ENCODE measurements at regions not wholly inside any gene's neighbourhood (a gene's known extent, or its start where the extent isn't known, plus 50 kb on each side); places are given as distances from the start of the nearest gene placed in this dataset.

DNA sequence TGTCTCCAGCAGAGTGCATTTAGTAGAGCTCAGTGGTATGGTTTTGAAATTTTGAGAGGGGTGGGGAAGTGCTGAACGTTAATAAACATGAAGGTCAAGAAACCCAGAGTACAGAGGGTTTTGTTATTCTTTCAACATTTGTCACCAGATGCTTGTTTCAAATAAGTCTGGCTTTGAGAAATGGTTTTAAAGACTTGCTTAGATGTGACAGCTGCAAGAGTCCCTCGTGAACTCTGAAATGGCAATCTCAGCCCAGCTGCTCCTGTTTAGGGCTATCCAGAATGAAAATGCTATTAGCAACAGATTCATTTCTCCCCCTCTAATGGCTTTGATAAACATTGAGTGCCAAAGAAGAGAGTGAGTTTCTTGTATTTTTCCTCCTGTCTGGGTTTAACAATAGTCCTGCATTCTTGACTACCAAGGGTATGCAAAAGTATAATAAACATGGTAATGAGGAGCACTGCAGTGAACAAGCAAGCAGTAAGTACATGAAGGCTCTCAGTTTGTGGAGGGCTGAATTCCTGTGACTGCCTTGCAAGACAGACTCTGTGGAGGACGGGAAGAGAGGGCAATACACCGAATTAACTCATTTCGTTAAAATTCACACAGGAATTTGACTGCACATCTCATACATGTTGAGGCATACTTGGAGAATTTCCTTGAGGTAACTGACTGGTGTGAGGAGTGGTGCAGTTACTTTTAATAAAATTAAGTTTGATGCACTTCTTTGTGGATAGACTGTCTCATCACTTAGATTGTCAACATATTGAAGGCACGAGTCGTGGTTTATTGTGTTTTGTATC, 490.9 kb downstream of the REEP3 start (continued):
- TF ChIP-seq ZNF101 (CRISPR knock-in tag; IDR thresholded peaks at IDR 0.05; ENCODE audit: borderline replicate concordance, low read depth), result no peak
- no peak for TF ChIP-seq HOXD1 (CRISPR knock-in tag; IDR thresholded peaks at IDR 0.05)

GRCh38 chr10:64014281-64014680, 493.1 kb downstream of the REEP3 start:
- no peaks in the 10 kb centered on the region for H3K9me3 ChIP-seq (ENCODE audit: low read length)
- CTCF ChIA-PET (ENCODE audit: low intra/inter-chr PET ratio, low total read pairs), result no interaction called here
- 0% methylated on average over 1 of the region's 1 CpG for WGBS (ENCODE audit: low lambda C conversion rate)
- intact Hi-C loops (cut with micrococcal nuclease; ENCODE audit: unreplicated experiment) (no loop called here), in situ Hi-C loops (cut with HindIII; ENCODE audit: extremely low pct_ligation_motif_present, low pct_unique_long_range_greater_than_20kb) (no loop called here)
- H2AFZ ChIP-seq (ENCODE audit: low read length), result no peak overlapping the region
- no peaks in the 10 kb centered on the region for H3K79me2 ChIP-seq (ENCODE audit: insufficient read depth, low read length)
- ATAC-seq (no peak), FAIRE-seq (no peak), DNase-seq (ENCODE audit: low spot score) (no peak)
- no peak overlapping the region for H3K9ac ChIP-seq (ENCODE audit: insufficient read depth, low read depth, low read length)
- H3K27ac ChIP-seq (ENCODE audit: extremely low read length, insufficient read depth, low read length), result no peak overlapping the region
- BruUV-seq (replicated peaks), result no TSS peak
- H4K20me1 ChIP-seq (ENCODE audit: insufficient read depth, low read length), result no peaks in the 10 kb centered on the region
- no peak overlapping the region for H3K4me2 ChIP-seq (ENCODE audit: low read depth, low read length)
- POLR2A ChIA-PET, result no interaction called here
- H3K27me3 ChIP-seq (ENCODE audit: control insufficient read depth in 1 of 2, insufficient read depth in 2 of 2, low read length in 2 of 2), result no peaks in the 10 kb centered on the region
- H3K4me1 ChIP-seq (ENCODE audit: insufficient read depth, low read length), result no peaks in the 10 kb centered on the region
- no peak overlapping the region for H3K4me3 ChIP-seq (replicated peaks in 1 of 3; ENCODE audit: insufficient read depth in 1 of 3, low read depth in 2 of 3, low read length in 3 of 3)
- H3K36me3 ChIP-seq (replicated peaks in 1 of 2; ENCODE audit: control insufficient read depth in 1 of 2, insufficient read depth in 2 of 2, low read length in 2 of 2), result no peaks in the 10 kb centered on the region
- TF ChIP-seq ZHX1 (CRISPR knock-in tag; IDR thresholded peaks at IDR 0.05; ENCODE audit: low read depth) (no peak), ZFP36L1 (CRISPR knock-in tag; IDR thresholded peaks at IDR 0.05) (no peak), ZNF558 (CRISPR knock-in tag; IDR thresholded peaks at IDR 0.05; ENCODE audit: borderline replicate concordance) (no peak), SRSF4 (IDR thresholded peaks at IDR 0.05; ENCODE audit: low read depth, low read length, poor library complexity, severe bottlenecking) (no peak), NPAS2 (CRISPR knock-in tag; IDR thresholded peaks at IDR 0.05; ENCODE audit: borderline replicate concordance) (no peak), ATM (IDR thresholded peaks at IDR 0.05; ENCODE audit: borderline replicate concordance) (no peak)
- TF ChIP-seq, protein P1, sequence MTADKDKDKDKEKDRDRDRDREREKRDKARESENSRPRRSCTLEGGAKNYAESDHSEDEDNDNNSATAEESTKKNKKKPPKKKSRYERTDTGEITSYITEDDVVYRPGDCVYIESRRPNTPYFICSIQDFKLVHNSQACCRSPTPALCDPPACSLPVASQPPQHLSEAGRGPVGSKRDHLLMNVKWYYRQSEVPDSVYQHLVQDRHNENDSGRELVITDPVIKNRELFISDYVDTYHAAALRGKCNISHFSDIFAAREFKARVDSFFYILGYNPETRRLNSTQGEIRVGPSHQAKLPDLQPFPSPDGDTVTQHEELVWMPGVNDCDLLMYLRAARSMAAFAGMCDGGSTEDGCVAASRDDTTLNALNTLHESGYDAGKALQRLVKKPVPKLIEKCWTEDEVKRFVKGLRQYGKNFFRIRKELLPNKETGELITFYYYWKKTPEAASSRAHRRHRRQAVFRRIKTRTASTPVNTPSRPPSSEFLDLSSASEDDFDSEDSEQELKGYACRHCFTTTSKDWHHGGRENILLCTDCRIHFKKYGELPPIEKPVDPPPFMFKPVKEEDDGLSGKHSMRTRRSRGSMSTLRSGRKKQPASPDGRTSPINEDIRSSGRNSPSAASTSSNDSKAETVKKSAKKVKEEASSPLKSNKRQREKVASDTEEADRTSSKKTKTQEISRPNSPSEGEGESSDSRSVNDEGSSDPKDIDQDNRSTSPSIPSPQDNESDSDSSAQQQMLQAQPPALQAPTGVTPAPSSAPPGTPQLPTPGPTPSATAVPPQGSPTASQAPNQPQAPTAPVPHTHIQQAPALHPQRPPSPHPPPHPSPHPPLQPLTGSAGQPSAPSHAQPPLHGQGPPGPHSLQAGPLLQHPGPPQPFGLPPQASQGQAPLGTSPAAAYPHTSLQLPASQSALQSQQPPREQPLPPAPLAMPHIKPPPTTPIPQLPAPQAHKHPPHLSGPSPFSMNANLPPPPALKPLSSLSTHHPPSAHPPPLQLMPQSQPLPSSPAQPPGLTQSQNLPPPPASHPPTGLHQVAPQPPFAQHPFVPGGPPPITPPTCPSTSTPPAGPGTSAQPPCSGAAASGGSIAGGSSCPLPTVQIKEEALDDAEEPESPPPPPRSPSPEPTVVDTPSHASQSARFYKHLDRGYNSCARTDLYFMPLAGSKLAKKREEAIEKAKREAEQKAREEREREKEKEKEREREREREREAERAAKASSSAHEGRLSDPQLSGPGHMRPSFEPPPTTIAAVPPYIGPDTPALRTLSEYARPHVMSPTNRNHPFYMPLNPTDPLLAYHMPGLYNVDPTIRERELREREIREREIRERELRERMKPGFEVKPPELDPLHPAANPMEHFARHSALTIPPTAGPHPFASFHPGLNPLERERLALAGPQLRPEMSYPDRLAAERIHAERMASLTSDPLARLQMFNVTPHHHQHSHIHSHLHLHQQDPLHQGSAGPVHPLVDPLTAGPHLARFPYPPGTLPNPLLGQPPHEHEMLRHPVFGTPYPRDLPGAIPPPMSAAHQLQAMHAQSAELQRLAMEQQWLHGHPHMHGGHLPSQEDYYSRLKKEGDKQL (CRISPR knock-in tag; IDR thresholded peaks at IDR 0.05; ENCODE audit: low read depth), result no peak
- TF ChIP-seq, protein P2, sequence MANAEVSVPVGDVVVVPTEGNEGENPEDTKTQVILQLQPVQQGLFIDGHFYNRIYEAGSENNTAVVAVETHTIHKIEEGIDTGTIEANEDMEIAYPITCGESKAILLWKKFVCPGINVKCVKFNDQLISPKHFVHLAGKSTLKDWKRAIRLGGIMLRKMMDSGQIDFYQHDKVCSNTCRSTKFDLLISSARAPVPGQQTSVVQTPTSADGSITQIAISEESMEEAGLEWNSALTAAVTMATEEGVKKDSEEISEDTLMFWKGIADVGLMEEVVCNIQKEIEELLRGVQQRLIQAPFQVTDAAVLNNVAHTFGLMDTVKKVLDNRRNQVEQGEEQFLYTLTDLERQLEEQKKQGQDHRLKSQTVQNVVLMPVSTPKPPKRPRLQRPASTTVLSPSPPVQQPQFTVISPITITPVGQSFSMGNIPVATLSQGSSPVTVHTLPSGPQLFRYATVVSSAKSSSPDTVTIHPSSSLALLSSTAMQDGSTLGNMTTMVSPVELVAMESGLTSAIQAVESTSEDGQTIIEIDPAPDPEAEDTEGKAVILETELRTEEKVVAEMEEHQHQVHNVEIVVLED (CRISPR knock-in tag; IDR thresholded peaks at IDR 0.05; ENCODE audit: borderline replicate concordance), result no peak

Data from HepG2 (cell line).